SK-N-SH treated with all-trans-retinoic acid at 6 μM for 48 hours (cell line): ENCODE measurements at regions not wholly inside any gene's neighbourhood (a gene's known extent, or its start where the extent isn't known, plus 50 kb on each side); places are given as distances from the start of the nearest gene placed in this dataset.

Experiments used
- ARNTL ChIP-seq: fragments of 450-650 bp; formaldehyde crosslinking; IDR thresholded peaks from 2 replicates; pipeline ENCODE4 v1.5.0; 2020; ENCODE audit warnings: low read depth, mild to moderate bottlenecking, moderate library complexity, borderline replicate concordance
- PATZ1 ChIP-seq: fragments of 250-450 bp; sonication (Bioruptor Pico); IDR thresholded peaks from 2 replicates; pipeline ENCODE4 v1.8.0; 2020; ENCODE audit warnings: mild to moderate bottlenecking, moderate library complexity, borderline replicate concordance
- ZFP30 ChIP-seq: fragments of 450-650 bp; formaldehyde crosslinking; IDR thresholded peaks from 2 replicates; pipeline ENCODE4 v1.5.0; 2022; ENCODE audit warnings: mild to moderate bottlenecking, moderate library complexity
- ZNF565 ChIP-seq: fragments of 450-650 bp; formaldehyde crosslinking; conservative IDR thresholded peaks from 2 replicates; pipeline ENCODE4 v1.5.0; 2020; ENCODE audit warnings: low read depth, mild to moderate bottlenecking, moderate library complexity
- ZNF70 ChIP-seq: fragments of 450-650 bp; formaldehyde crosslinking; IDR thresholded peaks from 2 replicates; pipeline ENCODE4 v1.5.0; 2020; ENCODE audit warnings: mild to moderate bottlenecking, moderate library complexity

GRCh38 chr1:83571536-83571935, 427.4 kb downstream of the TTLL7 start:
- TF ChIP-seq ZFP30 (CRISPR knock-in tag): no peak
- TF ChIP-seq ZNF70: no peak
- TF ChIP-seq ZNF565 (CRISPR knock-in tag): no peak
- TF ChIP-seq PATZ1 (CRISPR knock-in tag): no peak
- no peak for TF ChIP-seq ARNTL (CRISPR knock-in tag)
